GM18951 (cell line): ENCODE measurements at regions not wholly inside any gene's neighbourhood (a gene's known extent, or its start where the extent isn't known, plus 50 kb on each side); places are given as distances from the start of the nearest gene placed in this dataset.

Experiments used
- POLR2A ChIP-seq: IDR thresholded peaks from 4 replicates; pipeline ENCODE4 v1.6.1; 2011; ENCODE audit warnings: mild to moderate bottlenecking; ENCODE audit not compliant: insufficient read length, insufficient read depth; ENCODE audit errors: extremely low read depth
- in situ Hi-C: fragments of 300-500 bp; cut with MboI; formaldehyde crosslinking; loops from one replicate; pipeline ENCODE4 v1.12.0; 2022; ENCODE audit warnings: low sequenced_read_pairs, mixed read lengths, inconsistent platforms; ENCODE audit not compliant: unreplicated experiment

GRCh38 chr5:126309860-126310259, 113.3 kb upstream of the GRAMD2B start:
- in situ Hi-C loops, result no loop called here

DNA sequence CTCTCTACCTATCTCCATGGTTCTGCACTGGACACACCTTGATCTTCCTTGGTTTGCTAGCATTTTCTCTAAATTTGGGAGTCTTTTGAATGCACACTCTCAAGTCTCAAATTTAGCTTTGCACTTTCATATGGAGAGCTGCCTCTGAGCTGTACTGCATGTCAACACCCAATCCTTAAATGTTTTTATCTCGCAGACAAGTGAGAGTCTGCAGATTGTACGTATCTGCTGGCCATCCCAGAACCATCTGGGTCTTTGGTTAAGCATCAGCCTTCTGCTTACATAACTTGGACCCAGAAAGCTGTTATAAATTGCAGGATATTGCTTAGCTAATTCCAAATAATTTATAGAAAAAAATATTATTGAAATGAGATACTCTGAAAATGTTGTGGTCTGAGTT, 111.4 kb upstream of the GRAMD2B start:
- TF ChIP-seq POLR2A, result no peak
- in situ Hi-C loops, result no loop called here

More at GRCh38 chr5:126309860-126310259, 113.3 kb upstream of the GRAMD2B start:
- no peak for TF ChIP-seq POLR2A

DNA sequence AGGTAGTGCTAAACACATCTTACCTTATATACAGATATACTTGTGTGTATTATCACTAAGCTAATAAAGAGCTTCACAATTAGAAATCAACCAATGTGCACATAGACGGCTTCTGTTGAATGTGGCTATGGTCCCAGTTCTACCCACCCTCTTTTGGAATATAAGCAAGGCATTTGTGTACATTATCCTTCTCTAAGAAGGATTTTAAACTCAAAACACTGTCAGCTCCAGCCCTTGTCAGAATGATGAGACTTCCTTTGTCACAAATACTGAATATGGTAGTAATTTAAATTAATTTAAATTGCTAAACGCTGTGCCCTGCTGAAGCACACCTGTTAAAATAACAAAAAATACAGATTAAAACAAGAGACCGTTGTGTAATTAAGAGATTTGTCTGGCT, 107.9 kb upstream of the GRAMD2B start:
- in situ Hi-C loops, result no loop called here
- TF ChIP-seq POLR2A, result no peak

- in situ Hi-C loops, result no loop called here
- no peak for TF ChIP-seq POLR2A
Observed at GRCh38 chr5:126332326-126332725, 90.9 kb upstream of the GRAMD2B start.

DNA sequence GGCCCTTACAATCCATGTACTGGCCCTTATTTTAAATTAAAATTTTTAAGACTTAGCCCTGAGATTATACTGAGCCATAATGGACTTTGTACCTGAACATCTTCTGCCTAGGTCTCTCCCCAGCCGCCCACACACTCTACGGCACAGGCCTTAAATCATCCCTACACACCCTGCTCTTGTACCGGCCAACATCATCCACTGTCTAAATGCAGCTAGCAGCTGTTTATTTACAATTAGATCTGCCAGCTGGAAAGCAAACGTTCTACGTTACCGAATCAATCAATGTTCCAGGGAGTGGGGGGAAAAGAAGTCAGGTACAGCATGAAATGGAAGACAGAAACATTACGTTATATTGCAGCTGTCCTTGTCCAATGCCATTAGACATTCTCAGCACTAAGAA, 88.4 kb upstream of the GRAMD2B start:
- in situ Hi-C loops, result no loop called here

GRCh38 chr5:126335886-126336285, 87.3 kb upstream of the GRAMD2B start:
- in situ Hi-C loops, result no loop called here

More for the DNA sequence above, 88.4 kb upstream of the GRAMD2B start:
- TF ChIP-seq POLR2A, result no peak

DNA sequence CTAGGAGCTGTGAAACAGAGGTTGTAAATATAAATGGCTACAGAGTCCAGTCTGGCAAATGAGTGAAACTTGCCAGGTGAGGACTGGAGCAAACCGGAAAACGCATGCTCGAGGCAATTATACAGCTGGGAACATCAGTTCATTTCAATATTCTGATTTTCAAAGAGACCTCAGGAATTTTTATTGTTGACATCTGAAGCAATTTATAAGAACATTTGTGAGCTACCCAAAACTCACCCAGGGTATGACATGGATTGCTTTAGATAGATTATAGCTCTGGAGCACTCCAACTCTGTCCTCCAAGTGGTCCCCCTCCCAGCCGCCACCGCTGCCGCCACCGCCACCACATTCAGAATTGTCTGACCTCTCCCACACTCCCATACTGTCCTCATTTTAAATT, 84.6 kb upstream of the GRAMD2B start:
- no peak for TF ChIP-seq POLR2A
- in situ Hi-C loops, result no loop called here

More at GRCh38 chr5:126335886-126336285, 87.3 kb upstream of the GRAMD2B start:
- TF ChIP-seq POLR2A, result no peak

GRCh38 chr5:126339215-126339805, 83.9 kb upstream of the GRAMD2B start:
- TF ChIP-seq POLR2A, result no peak

DNA sequence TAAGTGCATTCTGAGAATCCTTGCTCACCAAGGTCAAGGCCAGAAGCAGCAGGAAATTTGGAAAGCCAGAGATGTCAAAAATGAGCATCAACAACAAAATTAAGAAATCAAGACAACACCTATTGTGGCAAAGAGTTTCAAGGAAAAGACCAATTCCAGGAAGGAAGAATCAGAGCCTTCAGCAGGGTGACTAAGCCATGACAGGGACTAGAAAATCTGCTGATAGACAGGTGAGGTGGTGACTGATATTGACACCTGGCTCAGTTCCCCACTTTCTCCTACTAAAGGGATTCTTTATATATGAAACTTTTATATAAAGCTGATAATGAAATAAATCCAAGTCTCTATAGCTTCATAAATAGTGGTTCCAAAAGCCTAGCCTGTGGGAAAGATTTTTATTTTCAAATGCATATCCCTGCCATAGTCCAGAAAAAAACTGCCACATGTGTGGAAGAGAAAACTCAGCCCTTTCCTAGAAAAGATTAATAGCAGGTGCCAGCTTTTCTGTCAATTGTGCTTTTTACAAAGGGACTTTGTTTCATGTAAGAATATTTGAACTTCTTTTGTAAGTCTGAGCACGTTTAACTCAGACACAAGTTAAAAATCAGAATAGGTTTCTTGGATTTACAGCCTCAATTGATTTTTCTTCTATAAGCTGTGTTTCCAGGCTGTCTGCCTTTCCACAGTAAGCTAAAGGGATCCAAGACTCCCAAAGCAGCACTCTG, 81.1 kb upstream of the GRAMD2B start:
- no peak for TF ChIP-seq POLR2A
- in situ Hi-C loops, result no loop called here

More at GRCh38 chr5:126339215-126339805, 83.9 kb upstream of the GRAMD2B start:
- in situ Hi-C loops, result no loop called here

GRCh38 chr5:126348855-126349635, 74.2 kb upstream of the GRAMD2B start:
- no peak for TF ChIP-seq POLR2A
- in situ Hi-C loops, result no loop called here

GRCh38 chr5:126351153-126351552, 72.1 kb upstream of the GRAMD2B start:
- in situ Hi-C loops, result loop anchor here (10.0 kb wide), 1 partner anchor 184 kb away; no protein-coding TSS in a partner anchor
- no peak for TF ChIP-seq POLR2A

- in situ Hi-C loops, result loop anchor here (10.0 kb wide), 1 partner anchor 181 kb away; no protein-coding TSS in a partner anchor
- TF ChIP-seq POLR2A, result no peak
Observed at GRCh38 chr5:126354012-126354857, 69.0 kb upstream of the GRAMD2B start.

- TF ChIP-seq POLR2A, result no peak
- in situ Hi-C loops, result loop anchor here (10.0 kb wide), 1 partner anchor 180 kb away; no protein-coding TSS in a partner anchor
Observed at GRCh38 chr5:126354858-126355731, 68.1 kb upstream of the GRAMD2B start.
